IMR-90 (cell line): ENCODE measurements at regions not wholly inside any gene's neighbourhood (a gene's known extent, or its start where the extent isn't known, plus 50 kb on each side); places are given as distances from the start of the nearest gene placed in this dataset.

Experiments
- ATAC-seq: fragments of 200-7000 bp; cut with Tn5 transposase; 2 replicates; pipeline ENCODE4 v1.9.1; 2020; ENCODE audit warnings: low read depth, mild to moderate bottlenecking, moderate library complexity
- BruUV-seq: library from RNA; stranded (reverse); fragments of 400-500 nt; replicated peaks from 2 replicates; lab custom pipeline; 2021; lab: Mats Ljungman, UMichigan
- CTCF ChIA-PET: fragments of 300-600 bp; formaldehyde crosslinking; extraction: SDS; loops from one replicate; lab custom pipeline; 2021; ENCODE audit warnings: antibody characterized with exemption; lab: Yijun Ruan, JAX
- POLR2A ChIA-PET: fragments of 300-600 bp; sonication (Branson Sonifier 250); formaldehyde crosslinking; loops from one replicate; lab custom pipeline; 2022; ENCODE audit warnings: antibody characterized with exemption; ENCODE audit not compliant: unreplicated experiment; lab: Charles Lee
- DNase-seq: peaks from one replicate; pipeline ENCODE4 v3.0.0; 2013
- H2AFZ ChIP-seq: replicated peaks from 2 replicates; pipeline ENCODE3; 2013; ENCODE audit warnings: low read length, mild to moderate bottlenecking; ENCODE audit not compliant: poor library complexity
- H2AK5ac ChIP-seq: 2 replicates; pipeline ENCODE4 v1.6.1; 2013; ENCODE audit warnings: low read depth, low read length, inconsistent platforms
- H2AK9ac ChIP-seq: replicated peaks from 2 replicates; pipeline ENCODE3; 2013; ENCODE audit warnings: mild to moderate bottlenecking, low read depth, low read length, moderate library complexity; ENCODE audit not compliant: poor library complexity
- H2BK120ac ChIP-seq: 2 replicates; pipeline ENCODE4 v1.6.1; 2013; ENCODE audit warnings: low read depth, low read length, inconsistent platforms
- H2BK15ac ChIP-seq: 3 replicates; pipeline ENCODE4 v1.6.1; 2013; ENCODE audit warnings: low read depth, low read length, inconsistent platforms
- H2BK20ac ChIP-seq: 2 replicates; pipeline ENCODE4 v1.6.1; 2013; ENCODE audit warnings: low read depth, mild to moderate bottlenecking, inconsistent platforms, low read length, moderate library complexity
- H2BK5ac ChIP-seq: 2 replicates; pipeline ENCODE4 v1.6.1; 2013; ENCODE audit warnings: mild to moderate bottlenecking, low read depth, low read length, inconsistent platforms; ENCODE audit not compliant: poor library complexity, severe bottlenecking
- H3K14ac ChIP-seq: replicated peaks from 2 replicates; pipeline ENCODE4 v1.6.1; 2013; ENCODE audit warnings: low read depth, low read length, inconsistent platforms
- H3K18ac ChIP-seq: 2 replicates; pipeline ENCODE4 v1.6.1; 2013; ENCODE audit warnings: low read depth, low read length, control low read depth
- H3K23ac ChIP-seq: 2 replicates; pipeline ENCODE4 v1.6.1; 2013; ENCODE audit warnings: low read depth, low read length, inconsistent platforms
- H3K27ac ChIP-seq: 2 replicates; pipeline ENCODE4 v1.5.1; 2013; ENCODE audit warnings: mild to moderate bottlenecking, control low read depth, low read length; ENCODE audit not compliant: insufficient read depth
- H3K27me3 ChIP-seq: 2 replicates; pipeline ENCODE4 v1.6.1; 2013; ENCODE audit warnings: low read length; ENCODE audit not compliant: control insufficient read depth, insufficient read depth
- H3K36me3 ChIP-seq: 2 replicates; pipeline ENCODE4 v1.6.1; 2013; ENCODE audit warnings: low read length, mixed read lengths; ENCODE audit not compliant: control insufficient read depth, insufficient read depth
- H3K4ac ChIP-seq: 2 replicates; pipeline ENCODE4 v1.6.1; 2013; ENCODE audit warnings: low read depth, low read length, inconsistent platforms
- H3K4me1 ChIP-seq: 2 replicates; pipeline ENCODE4 v1.6.1; 2013; ENCODE audit warnings: low read length, mixed read lengths; ENCODE audit not compliant: control insufficient read depth, insufficient read depth
- H3K4me2 ChIP-seq: 2 replicates; pipeline ENCODE4 v1.6.1; 2013; ENCODE audit warnings: low read depth, mild to moderate bottlenecking, control low read depth, low read length, moderate library complexity
- H3K4me3 ChIP-seq: 2 replicates; pipeline ENCODE4 v1.5.1; 2013; ENCODE audit warnings: low read depth, mild to moderate bottlenecking, control low read depth, low read length, moderate library complexity; ENCODE audit not compliant: insufficient read depth
- H3K56ac ChIP-seq: 2 replicates; pipeline ENCODE4 v1.6.1; 2013; ENCODE audit warnings: low read length, inconsistent platforms; ENCODE audit not compliant: insufficient read depth; ENCODE audit errors: extremely low read depth
- H3K79me1 ChIP-seq, 2 experiments: 2 replicates each; pipeline ENCODE4 v1.6.1; 2013; ENCODE audit warnings: low read length in 2 of 2, inconsistent platforms in 1 of 2, low read depth in 1 of 2
- H3K9ac ChIP-seq: 2 replicates; pipeline ENCODE4 v1.6.1; 2013; ENCODE audit warnings: low read depth, low read length, control low read depth
- H3K9me1 ChIP-seq: 2 replicates; pipeline ENCODE4 v1.6.1; 2013; ENCODE audit warnings: low read length, inconsistent platforms; ENCODE audit not compliant: insufficient read depth
- H3K9me3 ChIP-seq: 2 replicates; pipeline ENCODE4 v1.6.1; 2013; ENCODE audit warnings: low read length; ENCODE audit not compliant: control insufficient read depth, insufficient read depth
- H4K20me1 ChIP-seq: 2 replicates; pipeline ENCODE4 v1.6.1; 2013; ENCODE audit warnings: low read length, inconsistent platforms; ENCODE audit not compliant: insufficient read depth
- H4K5ac ChIP-seq: 2 replicates; pipeline ENCODE4 v1.6.1; 2013; ENCODE audit warnings: mild to moderate bottlenecking, low read depth, low read length, control low read depth
- H4K8ac ChIP-seq, 2 experiments: 2 replicates each; pipeline ENCODE4 v1.6.1; 2013; ENCODE audit warnings: low read depth in 2 of 2, low read length in 2 of 2, control low read depth in 1 of 2, inconsistent platforms in 1 of 2
- H4K91ac ChIP-seq: 2 replicates; pipeline ENCODE4 v1.6.1; 2013; ENCODE audit warnings: low read depth, low read length, inconsistent platforms; ENCODE audit not compliant: insufficient read depth
- BHLHE40 ChIP-seq: fragments of 150-350 bp; IDR thresholded peaks from 2 replicates; pipeline ENCODE4 v1.6.1; 2016; ENCODE audit warnings: mild to moderate bottlenecking, low read depth, low read length
- CTCF ChIP-seq: conservative IDR thresholded peaks from 2 replicates; pipeline ENCODE4 v1.5.1; 2012; ENCODE audit warnings: mild to moderate bottlenecking, low read depth, low read length, improper control_type of control experiment
- MXI1 ChIP-seq: IDR thresholded peaks from 2 replicates; pipeline ENCODE4 v1.6.1; 2012; ENCODE audit warnings: low read depth, mild to moderate bottlenecking, low read length, moderate library complexity, borderline replicate concordance
- POLR2A ChIP-seq: IDR thresholded peaks from 2 replicates; pipeline ENCODE4 v1.6.1; 2012; ENCODE audit warnings: mild to moderate bottlenecking, low read depth, low read length
- RAD21 ChIP-seq: IDR thresholded peaks from 2 replicates; pipeline ENCODE4 v1.6.1; 2012; ENCODE audit warnings: low read length, improper control_type of control experiment
- SMC3 ChIP-seq: fragments of 150-350 bp; IDR thresholded peaks from 2 replicates; pipeline ENCODE4 v1.6.1; 2016; ENCODE audit warnings: low read depth, mild to moderate bottlenecking, antibody characterized with exemption, low read length, moderate library complexity
- WGBS, 2 experiments: methylation state at CpG; one replicate each; pipeline versions ENCODE4 v1.1.5 to v1.1.7; 2013; ENCODE audit warnings: missing lambda C conversion rate in 2 of 2; ENCODE audit not compliant: insufficient read length in 1 of 2; ENCODE audit errors: extremely low coverage in 2 of 2; 5-methylcytosine and 5-hydroxymethylcytosine counted together
- dilution Hi-C: fragments of 300-500 bp; cut with HindIII; formaldehyde crosslinking; loops from one replicate; pipeline ENCODE4 v1.14.3; 2018; ENCODE audit warnings: low sequenced_read_pairs; ENCODE audit not compliant: unreplicated experiment
- in situ Hi-C: fragments of 300-500 bp; cut with MboI; formaldehyde crosslinking; loops from 3 replicates; pipeline ENCODE4 v1.14.3; 2019; ENCODE audit warnings: low sequenced_read_pairs, inconsistent platforms, mixed read lengths
- intact Hi-C: fragments of 100-400 bp; cut with micrococcal nuclease; formaldehyde crosslinking; loops from 2 replicates; pipeline ENCODE4 v1.10.0; 2022

- TF ChIP-seq MXI1 (no peak), RAD21 (no peak), POLR2A (no peak), SMC3 (no peak), BHLHE40 (no peak), CTCF (no peak)
- no peak overlapping the region for H3K4ac ChIP-seq
- H2BK120ac ChIP-seq: no peak overlapping the region
- H3K56ac ChIP-seq: no peak overlapping the region
- intact Hi-C loops: no loop called here
- H3K79me1 ChIP-seq: no peaks in the 10 kb centered on the region
- H3K9ac ChIP-seq: no peak overlapping the region
- ChIA-PET CTCF (no interaction called here), POLR2A (no interaction called here)
- 0 out of 2 replicates have a peak, but pooled peaks cover 2% of the 10 kb centered on the region for H3K27me3 ChIP-seq
- H2AK9ac ChIP-seq: no peak overlapping the region
- no peak overlapping the region for H3K18ac ChIP-seq
- no peak overlapping the region for H4K5ac ChIP-seq
- no peak overlapping the region for H2AK5ac ChIP-seq
- H3K4me1 ChIP-seq: no peaks in the 10 kb centered on the region
- no peak overlapping the region for H2BK20ac ChIP-seq
- H3K23ac ChIP-seq: no peak overlapping the region
- DNase-seq (no peak), ATAC-seq (no peak)
- no CpG with 5 or more reads among the region's 7 CpGs for WGBS, 2 experiments
- no peaks in the 10 kb centered on the region for H3K9me1 ChIP-seq
- no TSS peak for BruUV-seq
- H2AFZ ChIP-seq: no peak overlapping the region
- H3K9me3 ChIP-seq: no peaks in the 10 kb centered on the region
- no peaks in the 10 kb centered on the region for H3K36me3 ChIP-seq
- no peak overlapping the region for H3K4me3 ChIP-seq
- no peak overlapping the region for H3K4me2 ChIP-seq
- no peak overlapping the region for H4K91ac ChIP-seq
- dilution Hi-C loops: no loop called here
- H3K27ac ChIP-seq: no peak overlapping the region
- no peak overlapping the region for H2BK15ac ChIP-seq
- H4K20me1 ChIP-seq: no peaks in the 10 kb centered on the region
- H2BK5ac ChIP-seq: no peak overlapping the region
- no peak overlapping the region for H3K14ac ChIP-seq
- H4K8ac ChIP-seq: no peak overlapping the region
- in situ Hi-C loops: no loop called here
Measured at GRCh38 chr16:49937886-49938285, 82.0 kb upstream of the ZNF423 start.
